PFSK-1 (cell line): ENCODE measurements at regions not wholly inside any gene's neighbourhood (a gene's known extent, or its start where the extent isn't known, plus 50 kb on each side); places are given as distances from the start of the nearest gene placed in this dataset.

Source experiments
- FOXP2 ChIP-seq: optimal IDR thresholded peaks from 2 replicates; pipeline ENCODE3; 2011; ENCODE audit warnings: borderline replicate concordance, control low read depth, inconsistent platforms; ENCODE audit not compliant: insufficient read depth; ENCODE audit errors: extremely low read length, extremely low read depth
- POLR2AphosphoS5 ChIP-seq: IDR thresholded peaks from 2 replicates; pipeline ENCODE4 v1.6.1; 2012; ENCODE audit warnings: low read depth, mild to moderate bottlenecking, control low read depth, low read length, moderate library complexity
- REST ChIP-seq, 2 experiments: IDR thresholded peaks; 2 replicates each; pipeline versions ENCODE4 v1.6.1 to v1.8.0; 2011 to 2012; ENCODE audit warnings: low read depth in 2 of 2, low read length in 2 of 2, control low read depth in 1 of 2, inconsistent platforms in 1 of 2, mild to moderate bottlenecking in 1 of 2, moderate library complexity in 1 of 2; ENCODE audit not compliant: insufficient read depth in 1 of 2
- SIN3A ChIP-seq: IDR thresholded peaks from 2 replicates; pipeline ENCODE4 v1.6.1; 2012; ENCODE audit warnings: mild to moderate bottlenecking, low read length, moderate library complexity, borderline replicate concordance; ENCODE audit not compliant: insufficient read depth
- TAF1 ChIP-seq: IDR thresholded peaks from 2 replicates; pipeline ENCODE4 v1.6.1; 2012; ENCODE audit warnings: low read length, control low read depth, borderline replicate concordance; ENCODE audit not compliant: insufficient read depth

DNA sequence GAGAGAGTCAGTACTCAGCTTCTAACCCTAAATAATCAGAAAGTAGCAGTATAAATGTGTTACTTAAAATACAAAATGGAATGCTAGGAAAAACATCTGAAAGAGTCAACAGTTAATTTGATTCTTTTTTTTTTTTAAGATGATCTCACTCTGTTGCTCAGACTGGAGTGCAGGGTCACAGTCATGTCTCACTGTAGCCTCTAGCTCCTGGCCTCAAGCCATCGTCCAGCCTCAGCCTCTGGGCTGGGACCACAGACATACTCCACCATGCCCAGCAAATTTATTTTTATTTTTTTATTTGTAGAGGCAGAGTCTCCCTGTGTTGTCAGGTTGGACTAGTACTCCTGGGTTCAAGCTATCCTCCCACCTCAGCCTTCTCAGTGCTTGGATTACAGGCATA lies 424.9 kb downstream of the IRX2 start:
- TF ChIP-seq SIN3A (no peak), FOXP2 (no peak), REST (IDR thresholded peaks at IDR 0.05; ENCODE audit: insufficient read depth in 1 of 2, low read depth in 2 of 2, low read length in 2 of 2) (no peak), TAF1 (no peak), POLR2AphosphoS5 (no peak)

- TF ChIP-seq POLR2AphosphoS5, result no peak
- no peak for TF ChIP-seq SIN3A
- no peak for TF ChIP-seq TAF1
- TF ChIP-seq REST (IDR thresholded peaks at IDR 0.05; ENCODE audit: insufficient read depth in 1 of 2, low read depth in 2 of 2, low read length in 2 of 2), result no peak
- TF ChIP-seq FOXP2, result no peak
These were observed 426.7 kb downstream of the IRX2 start for GRCh38 chr5:2324788-2325187.

GRCh38 chr5:2320611-2321010 lies 430.9 kb downstream of the IRX2 start:
- no peak for TF ChIP-seq REST (IDR thresholded peaks at IDR 0.05; ENCODE audit: insufficient read depth in 1 of 2, low read depth in 2 of 2, low read length in 2 of 2)
- TF ChIP-seq TAF1, result no peak
- no peak for TF ChIP-seq SIN3A

- TF ChIP-seq POLR2AphosphoS5, result no peak
- no peak for TF ChIP-seq TAF1
- TF ChIP-seq REST (IDR thresholded peaks at IDR 0.05; ENCODE audit: insufficient read depth in 1 of 2, low read depth in 2 of 2, low read length in 2 of 2), result no peak
- TF ChIP-seq SIN3A, result no peak
- TF ChIP-seq FOXP2, result no peak
These were observed 433.9 kb downstream of the IRX2 start for GRCh38 chr5:2317540-2317939.

DNA sequence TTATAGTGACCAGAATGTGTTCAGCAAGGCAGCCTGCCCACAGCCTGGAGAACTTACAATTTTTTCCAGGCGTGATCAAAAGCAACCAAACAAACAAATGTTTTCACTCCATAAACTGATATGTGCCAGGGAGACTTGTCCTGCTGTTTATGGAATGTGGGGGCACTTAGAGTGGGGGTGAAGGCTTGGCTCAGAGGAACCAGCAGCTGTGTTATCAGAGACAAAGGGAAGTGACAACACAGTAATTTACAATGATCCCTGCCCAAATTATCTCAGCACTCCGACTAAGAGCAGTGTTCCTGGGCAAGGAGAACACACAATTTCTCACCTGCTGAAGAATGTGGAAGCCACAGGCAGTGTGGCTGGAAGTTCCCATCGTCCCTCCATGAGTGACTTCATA lies 429.1 kb upstream of the IRX4 start:
- TF ChIP-seq REST (IDR thresholded peaks at IDR 0.05; ENCODE audit: insufficient read depth in 1 of 2, low read depth in 2 of 2, low read length in 2 of 2), result no peak
- TF ChIP-seq SIN3A, result no peak
- TF ChIP-seq TAF1, result no peak
- no peak for TF ChIP-seq POLR2AphosphoS5
